Muscle layer of duodenum (tissue), 2 donors: ENCODE measurements at regions not wholly inside any gene's neighbourhood (a gene's known extent, or its start where the extent isn't known, plus 50 kb on each side); places are given as distances from the start of the nearest gene placed in this dataset.
"Not testable (repeated sequence)": the region's sequence is repeated elsewhere in the genome, so short reads cannot be mapped to it uniquely, and the experiment has no call there.

Experiments used
- H3K27ac ChIP-seq: one replicate; pipeline ENCODE4 v1.7.0; 2013; ENCODE audit warnings: mild to moderate bottlenecking, low read length
- H3K27me3 ChIP-seq: one replicate; pipeline ENCODE4 v1.7.0; 2013; ENCODE audit warnings: low read depth, mild to moderate bottlenecking, control low read depth, low read length
- H3K36me3 ChIP-seq, 2 donors: one replicate each; pipeline ENCODE4 v1.7.0; 2013; ENCODE audit warnings: low read length in 2 of 2, control low read depth in 1 of 2, mild to moderate bottlenecking in 1 of 2; ENCODE audit not compliant: insufficient read depth in 2 of 2, control insufficient read depth in 1 of 2
- H3K4me1 ChIP-seq, 2 donors: one replicate each; pipeline ENCODE4 v1.7.0; 2013; ENCODE audit warnings: low read length in 2 of 2, mild to moderate bottlenecking in 2 of 2, control low read depth in 1 of 2, moderate library complexity in 1 of 2; ENCODE audit not compliant: insufficient read depth in 2 of 2, control insufficient read depth in 1 of 2
- H3K4me3 ChIP-seq, 2 donors: one replicate each; pipeline ENCODE4 v1.7.0; 2013; ENCODE audit warnings: low read length in 2 of 2, low read depth in 1 of 2, mild to moderate bottlenecking in 1 of 2
- H3K9me3 ChIP-seq, 2 donors: one replicate each; pipeline ENCODE4 v1.7.0; 2013; ENCODE audit warnings: low read length in 2 of 2, control low read depth in 1 of 2, mild to moderate bottlenecking in 1 of 2; ENCODE audit not compliant: control insufficient read depth in 1 of 2
- donor health status: healthy.

DNA sequence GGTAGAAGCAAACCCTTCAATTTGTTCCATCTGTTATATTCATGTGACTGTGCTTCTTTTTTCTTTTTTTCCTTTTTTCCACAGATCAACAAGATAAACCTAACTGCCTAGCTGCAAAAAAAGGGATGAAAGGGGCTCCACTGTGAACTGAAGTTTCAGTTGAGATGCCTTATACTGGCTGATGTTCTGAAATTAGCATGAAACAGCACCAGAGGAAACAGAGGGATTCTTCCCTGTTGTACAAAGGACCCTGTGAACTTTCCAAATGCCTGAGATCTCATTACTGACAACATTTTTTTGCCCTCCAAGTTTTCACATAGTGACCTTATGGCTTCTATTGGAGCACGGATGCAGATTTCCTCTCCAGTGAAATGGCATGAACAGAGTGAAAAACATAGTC, 302.7 kb upstream of the TFAP2D start:
- Histone ChIP-seq H3K9me3 (no peaks in the 10 kb centered on the region), H3K27ac (no peak overlapping the region), H3K4me1 (no peaks in the 10 kb centered on the region), H3K27me3 (no peaks in the 10 kb centered on the region), H3K36me3 (no peaks in the 10 kb centered on the region), H3K4me3 (no peak overlapping the region)

DNA sequence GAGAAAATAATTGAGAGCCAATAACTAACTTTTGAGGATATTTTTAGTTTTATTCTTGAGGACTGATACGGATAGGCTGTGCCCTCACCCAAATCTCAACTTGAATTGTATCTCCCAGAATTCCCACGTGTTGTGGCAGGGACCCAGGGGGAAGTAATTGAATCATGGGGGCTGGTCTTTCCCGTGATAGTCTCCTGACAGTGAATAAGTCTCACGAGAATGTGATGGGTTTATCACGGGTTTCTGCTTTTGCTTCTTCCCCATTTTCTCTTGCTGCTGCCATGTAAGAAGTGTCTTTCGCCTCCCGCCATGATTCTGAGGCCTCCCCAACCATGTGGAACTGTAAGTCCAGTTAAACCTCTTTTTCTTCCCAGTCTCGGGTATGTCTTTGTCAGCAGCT, 292.3 kb upstream of the TFAP2D start:
- not testable (repeated sequence) for H3K27me3 ChIP-seq, H3K4me3 ChIP-seq, H3K9me3 ChIP-seq, H3K4me1 ChIP-seq, H3K36me3 ChIP-seq, H3K27ac ChIP-seq

DNA sequence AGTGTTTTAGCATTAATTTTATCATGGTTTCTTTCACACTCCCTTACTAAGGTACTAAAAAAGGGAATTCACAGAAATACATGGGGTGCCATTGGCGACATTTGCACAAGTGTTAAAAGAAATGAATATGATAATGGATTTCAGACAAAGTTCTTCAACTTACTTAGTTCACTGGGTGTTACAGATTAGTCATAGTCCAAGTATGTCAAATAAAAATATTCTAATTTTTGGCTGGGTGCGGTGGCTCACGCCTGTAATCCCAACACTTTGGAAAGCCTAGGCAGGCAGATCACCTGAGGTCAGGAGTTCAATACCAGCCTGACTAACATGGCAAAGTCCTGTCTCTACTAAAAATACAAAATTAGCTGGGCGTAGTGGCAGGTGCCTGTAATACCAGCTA, 286.1 kb upstream of the TFAP2D start:
- H3K27me3 ChIP-seq: no peaks in the 10 kb centered on the region
- no peak overlapping the region for H3K4me3 ChIP-seq
- no peaks in the 10 kb centered on the region for H3K36me3 ChIP-seq
- no peaks in the 10 kb centered on the region for H3K9me3 ChIP-seq
- no peaks in the 10 kb centered on the region for H3K4me1 ChIP-seq
- no peak overlapping the region for H3K27ac ChIP-seq

DNA sequence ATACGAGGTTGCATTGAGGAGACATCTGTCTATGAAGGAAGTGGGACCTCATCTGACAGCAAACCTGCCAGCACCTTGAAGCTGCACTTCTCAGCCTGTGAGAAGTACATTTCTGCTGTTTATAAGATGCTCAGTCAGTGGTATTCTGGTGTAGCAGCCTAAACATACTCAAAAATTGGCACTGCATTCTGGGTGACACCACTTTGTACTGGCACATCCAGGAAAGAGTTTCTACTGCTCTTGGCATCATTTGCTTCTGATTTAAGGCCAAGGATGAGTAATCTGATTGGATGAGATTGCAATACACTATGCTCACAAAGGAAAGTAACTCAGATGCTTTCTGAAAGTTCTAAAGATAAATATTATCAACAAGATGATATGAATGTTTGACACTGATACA, 275.4 kb upstream of the TFAP2D start:
- Histone ChIP-seq H3K27me3 (no peaks in the 10 kb centered on the region), H3K9me3 (no peaks in the 10 kb centered on the region), H3K36me3 (no peaks in the 10 kb centered on the region), H3K4me1 (no peaks in the 10 kb centered on the region), H3K27ac (no peak overlapping the region), H3K4me3 (no peak overlapping the region)

DNA sequence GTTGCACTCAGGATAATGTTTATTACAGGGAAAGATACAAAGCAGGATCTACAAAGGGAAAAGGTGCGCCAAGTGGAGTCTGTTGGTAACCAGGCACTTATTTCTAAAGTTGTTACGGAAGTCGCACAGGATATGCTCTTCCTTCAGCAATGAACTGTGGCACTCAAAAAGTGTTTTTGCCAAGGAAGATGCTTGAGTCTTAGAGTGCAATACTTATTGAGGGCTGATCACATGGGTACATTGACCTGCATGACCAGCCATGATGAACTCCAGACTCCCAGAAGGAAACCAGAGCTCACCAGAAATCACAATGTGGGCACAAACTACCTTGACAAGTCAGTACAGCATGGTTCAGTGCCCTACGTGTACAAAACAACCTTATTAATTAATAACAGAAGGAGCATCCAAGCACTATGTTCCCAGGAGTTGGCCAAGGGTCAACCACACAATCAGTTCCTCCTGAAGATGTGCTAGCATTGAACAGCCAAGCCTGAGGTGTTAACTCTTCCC, 270.7 kb upstream of the TFAP2D start:
- H3K27me3 ChIP-seq: no peaks in the 10 kb centered on the region
- H3K9me3 ChIP-seq: no peaks in the 10 kb centered on the region
- H3K27ac ChIP-seq: no peak overlapping the region
- H3K4me1 ChIP-seq: no peaks in the 10 kb centered on the region
- H3K4me3 ChIP-seq: no peak overlapping the region
- H3K36me3 ChIP-seq: no peaks in the 10 kb centered on the region

DNA sequence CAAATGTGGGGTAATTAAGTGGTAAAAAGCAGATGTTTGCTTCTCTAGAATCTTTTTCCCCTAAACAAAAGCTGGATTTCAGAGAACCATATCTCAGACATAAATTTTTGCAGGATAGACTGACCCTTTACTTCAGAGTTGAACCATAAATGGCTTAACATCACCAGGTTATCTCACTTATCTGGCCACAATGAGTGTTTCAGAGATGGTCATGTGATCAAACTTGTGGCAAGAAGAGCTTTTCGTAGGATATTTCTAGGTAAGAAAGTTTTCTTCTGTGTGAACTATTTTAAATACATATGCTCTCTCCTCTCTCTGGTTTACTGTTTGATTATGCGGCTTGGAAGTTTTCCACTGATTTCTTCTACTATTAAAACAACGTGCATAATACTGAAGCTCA, 270.2 kb upstream of the TFAP2D start:
- Histone ChIP-seq H3K27me3 (no peaks in the 10 kb centered on the region), H3K36me3 (no peaks in the 10 kb centered on the region), H3K27ac (no peak overlapping the region), H3K4me1 (no peaks in the 10 kb centered on the region), H3K9me3 (no peaks in the 10 kb centered on the region), H3K4me3 (no peak overlapping the region)

DNA sequence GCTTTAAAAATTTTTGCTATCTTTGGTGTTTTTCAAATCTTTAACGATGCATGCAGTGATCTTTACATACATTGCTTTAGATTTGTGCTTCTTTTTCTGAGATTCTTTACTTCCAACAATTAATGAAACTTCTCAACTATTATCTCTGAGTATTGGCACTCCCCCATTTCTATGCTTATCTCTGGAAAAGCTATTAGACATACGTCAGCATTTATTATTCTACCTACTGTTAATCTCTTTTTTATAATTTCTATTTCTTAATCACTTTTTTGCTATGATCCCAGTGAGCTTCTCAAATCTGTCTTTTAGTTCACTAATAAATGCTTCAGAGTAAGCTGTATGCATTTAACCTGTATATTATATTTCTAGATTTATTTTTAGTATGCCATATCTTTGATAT, 264.2 kb upstream of the TFAP2D start:
- Histone ChIP-seq H3K4me1 (no peaks in the 10 kb centered on the region), H3K27ac (no peak overlapping the region), H3K27me3 (no peaks in the 10 kb centered on the region), H3K4me3 (no peak overlapping the region), H3K9me3 (no peaks in the 10 kb centered on the region), H3K36me3 (no peaks in the 10 kb centered on the region)

DNA sequence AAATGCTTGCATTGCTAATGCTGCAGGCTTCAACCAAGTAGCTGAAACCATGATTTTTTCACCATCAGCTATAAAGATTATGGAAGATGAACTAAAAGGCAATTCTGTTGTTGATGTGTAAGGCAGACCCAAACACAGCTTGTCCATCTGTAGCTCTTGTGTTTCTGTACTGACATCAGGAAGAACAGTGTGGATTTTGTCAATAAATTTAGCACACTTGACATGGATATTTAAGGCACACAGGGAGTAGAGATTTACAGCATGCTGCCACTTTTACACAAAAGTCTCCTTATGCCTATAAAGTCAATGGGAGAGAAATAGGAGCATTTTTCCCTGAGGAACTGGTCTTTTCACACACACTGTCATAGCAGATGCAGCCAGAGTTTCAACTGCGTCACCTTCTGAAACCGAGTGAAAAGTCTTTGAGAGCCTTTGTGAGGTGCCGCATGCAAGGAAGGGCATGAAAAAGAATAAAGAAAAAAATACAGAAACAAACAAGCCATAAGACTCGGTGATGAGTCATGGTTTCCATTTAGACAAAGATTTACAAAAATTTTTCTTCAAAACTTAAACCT, 261.4 kb upstream of the TFAP2D start:
- no peak overlapping the region for H3K27ac ChIP-seq
- H3K36me3 ChIP-seq: no peaks in the 10 kb centered on the region
- H3K4me3 ChIP-seq: no peak overlapping the region
- no peaks in the 10 kb centered on the region for H3K4me1 ChIP-seq
- H3K9me3 ChIP-seq: no peaks in the 10 kb centered on the region
- no peaks in the 10 kb centered on the region for H3K27me3 ChIP-seq

DNA sequence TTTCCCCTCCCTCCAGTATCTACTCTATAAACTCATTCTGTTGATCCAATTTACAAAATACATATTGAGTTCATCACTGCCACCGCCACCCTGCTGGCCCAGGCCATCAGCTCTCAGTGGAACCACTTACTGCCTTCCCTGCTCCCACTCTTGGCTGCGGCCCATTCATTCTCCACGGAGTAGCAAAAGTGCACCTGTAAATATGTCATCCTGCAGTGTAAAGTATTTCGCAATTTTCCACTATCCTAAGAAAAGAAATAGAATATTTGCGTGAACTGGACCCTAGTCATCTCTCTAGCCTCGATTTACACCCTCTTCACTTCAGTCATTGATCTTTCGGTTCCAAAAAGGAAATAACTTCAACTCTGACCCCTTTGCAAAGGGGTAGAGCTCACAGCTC, 258.3 kb upstream of the TFAP2D start:
- H3K27ac ChIP-seq: no peak overlapping the region
- no peaks in the 10 kb centered on the region for H3K4me1 ChIP-seq
- H3K9me3 ChIP-seq: no peaks in the 10 kb centered on the region
- no peak overlapping the region for H3K4me3 ChIP-seq
- no peaks in the 10 kb centered on the region for H3K36me3 ChIP-seq
- no peaks in the 10 kb centered on the region for H3K27me3 ChIP-seq

DNA sequence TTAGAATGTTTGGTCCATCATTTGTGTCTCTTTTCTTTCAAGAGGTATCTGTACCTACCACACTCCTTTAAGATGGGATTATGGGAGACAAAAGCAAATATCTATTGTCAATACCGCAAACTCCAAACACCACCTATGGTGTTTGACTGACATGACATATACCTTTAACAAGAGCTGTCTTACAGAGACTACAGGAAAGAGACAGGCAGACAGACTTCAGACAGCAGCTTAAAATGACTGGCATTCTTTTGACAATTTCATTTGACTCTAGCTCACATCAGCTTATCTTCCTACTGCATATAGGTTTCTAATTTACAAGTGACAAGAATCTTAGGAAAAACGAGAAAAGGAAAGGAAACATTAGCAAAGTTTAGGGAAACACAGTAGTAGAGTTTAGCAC, 256.0 kb upstream of the TFAP2D start:
- no peak overlapping the region for H3K27ac ChIP-seq
- H3K36me3 ChIP-seq: no peaks in the 10 kb centered on the region
- H3K27me3 ChIP-seq: no peaks in the 10 kb centered on the region
- H3K4me1 ChIP-seq: no peaks in the 10 kb centered on the region
- no peak overlapping the region for H3K4me3 ChIP-seq
- H3K9me3 ChIP-seq: no peaks in the 10 kb centered on the region

DNA sequence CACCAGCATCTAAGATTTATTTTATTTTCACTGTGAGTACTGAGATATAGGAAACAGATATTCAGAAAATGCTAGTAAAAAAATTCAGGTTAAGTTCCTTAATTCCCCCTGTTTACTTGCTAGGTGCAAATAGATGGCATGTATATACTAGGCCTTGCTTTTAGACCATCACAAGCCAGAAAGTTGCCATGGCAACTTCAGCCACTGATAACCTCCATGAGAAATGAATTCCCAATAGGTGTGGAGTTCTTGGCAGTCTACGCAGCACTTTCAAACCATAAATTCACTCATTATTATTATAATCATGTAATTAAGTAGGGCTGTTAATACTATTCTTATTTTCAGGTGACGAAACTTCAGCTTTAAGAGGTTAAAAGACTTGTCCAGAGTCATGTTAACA, 251.6 kb upstream of the TFAP2D start:
- Histone ChIP-seq H3K4me3 (no peak overlapping the region), H3K4me1 (no peaks in the 10 kb centered on the region), H3K9me3 (no peaks in the 10 kb centered on the region), H3K36me3 (no peaks in the 10 kb centered on the region), H3K27ac (no peak overlapping the region), H3K27me3 (no peaks in the 10 kb centered on the region)

DNA sequence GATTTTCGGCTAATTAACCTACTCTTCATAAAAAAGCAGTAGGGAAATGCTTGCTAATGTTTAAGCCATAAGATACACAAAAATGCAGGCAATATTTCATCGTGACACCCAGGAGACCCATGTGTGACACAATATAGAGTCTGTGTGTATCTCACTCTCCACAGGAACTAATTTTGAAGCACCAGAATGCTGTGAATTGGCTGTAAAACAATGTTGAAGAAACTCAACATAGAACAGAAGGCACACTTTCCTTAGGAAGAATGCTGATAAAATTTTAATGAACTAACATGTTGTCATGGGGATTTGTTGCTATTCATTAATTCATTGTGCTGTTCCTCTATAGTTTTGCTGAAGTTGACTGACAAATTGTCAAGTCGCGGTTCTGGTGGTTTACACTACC, 249.4 kb upstream of the TFAP2D start:
- Histone ChIP-seq H3K4me3 (no peak overlapping the region), H3K4me1 (no peaks in the 10 kb centered on the region), H3K27me3 (no peaks in the 10 kb centered on the region), H3K36me3 (no peaks in the 10 kb centered on the region), H3K9me3 (no peaks in the 10 kb centered on the region), H3K27ac (no peak overlapping the region)
